HepG2 (cell line): ENCODE measurements at regions not wholly inside any gene's neighbourhood (a gene's known extent, or its start where the extent isn't known, plus 50 kb on each side); places are given as distances from the start of the nearest gene placed in this dataset.

Source experiments
- ATAC-seq: fragments of 200-7000 bp; cut with Tn5 transposase; 3 replicates; pipeline ENCODE4 v1.9.1; 2020; ENCODE audit warnings: mild to moderate bottlenecking, moderate library complexity
- BruUV-seq: library from RNA; stranded (reverse); fragments of 400-500 nt; replicated peaks from 2 replicates; lab custom pipeline; 2021; lab: Mats Ljungman, UMichigan
- CTCF ChIA-PET: fragments of 300-600 bp; formaldehyde crosslinking; extraction: SDS; loops from one replicate; lab custom pipeline; 2021; ENCODE audit warnings: low total read pairs, inconsistent platforms, low intra/inter-chr PET ratio; lab: Yijun Ruan, JAX
- POLR2A ChIA-PET: fragments of 350-600 bp; sonication (Branson Sonifier 250); formaldehyde crosslinking; loops from one replicate; lab custom pipeline; 2020; ENCODE audit warnings: antibody characterized with exemption, inconsistent platforms; lab: Yijun Ruan, JAX
- DNase-seq: peaks from one replicate; pipeline ENCODE4 v3.0.0-alpha.2; 2015; ENCODE audit warnings: low spot score
- FAIRE-seq: peaks from 3 replicates; lab custom pipeline; 2011; peaks lifted over from hg19 to GRCh38; lab: Jason Lieb, UNC
- H2AFZ ChIP-seq: one replicate; pipeline ENCODE4 v1.6.1; 2011; ENCODE audit warnings: low read length, inconsistent platforms
- H3K27ac ChIP-seq: fragments of 300-600 bp; 3 replicates; pipeline ENCODE4 v1.8.0; 2011; ENCODE audit warnings: mixed run types, mild to moderate bottlenecking, mixed read lengths, low read length, inconsistent platforms; ENCODE audit not compliant: insufficient read depth; ENCODE audit errors: extremely low read length
- H3K27me3 ChIP-seq, 2 experiments: fragments of 200-600 bp in 1 of 2; 2 replicates in 1 of 2; 3 replicates in 1 of 2; pipeline versions ENCODE4 v1.6.0 to v1.8.0; 2011; ENCODE audit warnings: low read length in 2 of 2, mild to moderate bottlenecking in 2 of 2, moderate library complexity in 2 of 2, inconsistent platforms in 1 of 2; ENCODE audit not compliant: insufficient read depth in 2 of 2, control insufficient read depth in 1 of 2
- H3K36me3 ChIP-seq, 2 experiments: fragments of 200-600 bp in 1 of 2; replicated peaks in 1 of 2; 2 replicates in 1 of 2; 3 replicates in 1 of 2; pipeline versions ENCODE4 v1.5.1 to v1.8.0; 2011; ENCODE audit warnings: low read length in 2 of 2, inconsistent platforms in 1 of 2; ENCODE audit not compliant: insufficient read depth in 2 of 2, control insufficient read depth in 1 of 2
- H3K4me1 ChIP-seq: 2 replicates; pipeline ENCODE4 v1.5.1; 2012; ENCODE audit warnings: low read length, inconsistent platforms; ENCODE audit not compliant: insufficient read depth
- H3K4me2 ChIP-seq: 2 replicates; pipeline ENCODE4 v1.6.0; 2011; ENCODE audit warnings: low read depth, low read length, inconsistent platforms
- H3K4me3 ChIP-seq, 3 experiments: fragments of 200-600 bp in 1 of 3; sonication (generic), shearing (Covaris generic) in 1 of 3; replicated peaks in 1 of 3; 2 replicates each; pipeline ENCODE4 v1.5.1; 2011 to 2016; ENCODE audit warnings: low read length in 3 of 3, inconsistent platforms in 2 of 3, low read depth in 2 of 3, mild to moderate bottlenecking in 2 of 3, control low read depth in 1 of 3, mixed read lengths in 1 of 3; ENCODE audit not compliant: insufficient read depth in 1 of 3
- H3K79me2 ChIP-seq: one replicate; pipeline ENCODE4 v1.6.1; 2011; ENCODE audit warnings: low read length, inconsistent platforms; ENCODE audit not compliant: insufficient read depth
- H3K9ac ChIP-seq: 2 replicates; pipeline ENCODE4 v1.6.0; 2011; ENCODE audit warnings: mild to moderate bottlenecking, low read depth, low read length, inconsistent platforms; ENCODE audit not compliant: insufficient read depth
- H3K9me3 ChIP-seq: 2 replicates; pipeline ENCODE4 v1.5.1; 2012; ENCODE audit warnings: mild to moderate bottlenecking, low read length
- H4K20me1 ChIP-seq: 2 replicates; pipeline ENCODE4 v1.6.0; 2011; ENCODE audit warnings: inconsistent platforms, mild to moderate bottlenecking, low read length, moderate library complexity; ENCODE audit not compliant: insufficient read depth
- BRF2 ChIP-seq: sonication (generic); formaldehyde crosslinking; IDR thresholded peaks from 2 replicates; pipeline ENCODE4 v1.8.1; 2022; ENCODE audit warnings: mild to moderate bottlenecking, missing genetic modification reagents
- CSRNP1 ChIP-seq: sonication (generic); formaldehyde crosslinking; IDR thresholded peaks from 2 replicates; pipeline ENCODE4 v1.8.1; 2023; ENCODE audit warnings: mild to moderate bottlenecking, missing genetic modification reagents
- DMAP1 ChIP-seq: IDR thresholded peaks from 2 replicates; pipeline ENCODE4 v1.6.1; 2016
- HHEX ChIP-seq: IDR thresholded peaks from 2 replicates; pipeline ENCODE4 v1.6.1; 2016; ENCODE audit warnings: control low read depth
- NKX3-1 ChIP-seq: sonication (generic); formaldehyde crosslinking; IDR thresholded peaks from 2 replicates; pipeline ENCODE4 v1.5.0; 2020; ENCODE audit warnings: missing genetic modification reagents
- SMAD9 ChIP-seq: sonication (generic); formaldehyde crosslinking; IDR thresholded peaks from 2 replicates; pipeline ENCODE4 v1.5.1; 2020; ENCODE audit warnings: mild to moderate bottlenecking, missing genetic modification reagents
- TERF1 ChIP-seq: sonication (generic); formaldehyde crosslinking; IDR thresholded peaks from 2 replicates; pipeline ENCODE4 v1.8.0; 2022; ENCODE audit warnings: mild to moderate bottlenecking, missing genetic modification reagents, moderate library complexity
- UBTF ChIP-seq: sonication (generic); formaldehyde crosslinking; IDR thresholded peaks from 2 replicates; pipeline ENCODE4 v1.4.0; 2020; ENCODE audit warnings: mild to moderate bottlenecking, missing genetic modification reagents
- USF2 ChIP-seq, 2 experiments: sonication (generic) in 1 of 2; formaldehyde crosslinking in 1 of 2; IDR thresholded peaks; 2 replicates each; pipeline versions ENCODE4 v1.5.1 to v1.6.1; 2011 to 2020; ENCODE audit warnings: borderline replicate concordance in 1 of 2, low read depth in 1 of 2, low read length in 1 of 2, mild to moderate bottlenecking in 1 of 2, missing genetic modification reagents in 1 of 2, moderate library complexity in 1 of 2
- ZFX ChIP-seq: sonication (generic); formaldehyde crosslinking; IDR thresholded peaks from 2 replicates; pipeline ENCODE4 v1.4.0; 2020; ENCODE audit warnings: mild to moderate bottlenecking, low read depth, missing genetic modification reagents, moderate library complexity
- ZFYVE20 ChIP-seq: sonication (generic); formaldehyde crosslinking; IDR thresholded peaks from 2 replicates; pipeline ENCODE4 v1.8.0; 2023; ENCODE audit warnings: low read depth, mild to moderate bottlenecking, moderate library complexity, missing genetic modification reagents, borderline replicate concordance
- ZNF362 ChIP-seq: sonication (generic); formaldehyde crosslinking; IDR thresholded peaks from 2 replicates; pipeline ENCODE4 v1.4.0; 2020; ENCODE audit warnings: missing genetic modification reagents, mild to moderate bottlenecking, borderline replicate concordance
- ZNF432 ChIP-seq: sonication (generic); formaldehyde crosslinking; IDR thresholded peaks from 2 replicates; pipeline ENCODE4 v1.5.0; 2020; ENCODE audit warnings: missing genetic modification reagents, mild to moderate bottlenecking, borderline replicate concordance
- WGBS: methylation state at CpG from one replicate; pipeline ENCODE4 v1.1.6; 2017; ENCODE audit warnings: low lambda C conversion rate; 5-methylcytosine and 5-hydroxymethylcytosine counted together
- in situ Hi-C: cut with HindIII; loops from 2 replicates; pipeline ENCODE4 v1.10.0; 2017; ENCODE audit warnings: low pct_unique_long_range_greater_than_20kb; ENCODE audit not compliant: extremely low pct_ligation_motif_present
- intact Hi-C: fragments of 100-400 bp; cut with micrococcal nuclease; formaldehyde crosslinking; loops from one replicate; pipeline ENCODE4 v1.10.0; 2022; ENCODE audit not compliant: unreplicated experiment

- POLR2A ChIA-PET, result no interaction called here
- H3K27ac ChIP-seq, result no peak overlapping the region
- in situ Hi-C loops, result no loop called here
- H3K27me3 ChIP-seq, result peaks cover 0 to 4% of the 10 kb centered on the region in 2 experiments; a peak in 1 of 5 replicates
- 0% methylated on average over 1 of the region's 1 CpG for WGBS
- H3K9me3 ChIP-seq, result no peaks in the 10 kb centered on the region
- H4K20me1 ChIP-seq, result no peaks in the 10 kb centered on the region
- BruUV-seq, result no TSS peak
- intact Hi-C loops, result no loop called here
- ATAC-seq (no peak), DNase-seq (peak; percentile 15), FAIRE-seq (no peak)
- TF ChIP-seq BRF2 (CRISPR knock-in tag) (no peak), CSRNP1 (CRISPR knock-in tag) (no peak), DMAP1 (no peak), ZFX (no peak), USF2 (IDR thresholded peaks at IDR 0.05; ENCODE audit: low read depth, low read length) (no peak), USF2 (CRISPR knock-in tag; IDR thresholded peaks at IDR 0.05; ENCODE audit: borderline replicate concordance) (no peak), NKX3-1 (no peak), UBTF (no peak), ZNF432 (no peak), SMAD9 (no peak), ZNF362 (CRISPR knock-in tag) (no peak), ZFYVE20 (CRISPR knock-in tag) (no peak), TERF1 (CRISPR knock-in tag) (no peak), HHEX (CRISPR knock-in tag) (no peak)
- no peak overlapping the region for H3K4me2 ChIP-seq
- H3K9ac ChIP-seq, result no peak overlapping the region
- no peak overlapping the region for H2AFZ ChIP-seq
- H3K4me1 ChIP-seq, result no peaks in the 10 kb centered on the region; the same call in 1 of the 2 replicates
- CTCF ChIA-PET, result no interaction called here
- no peaks in the 10 kb centered on the region for H3K36me3 ChIP-seq
- no peaks in the 10 kb centered on the region for H3K79me2 ChIP-seq
- H3K4me3 ChIP-seq, result no peak overlapping the region
These were observed 62.7 kb upstream of the CREB5 start for GRCh38 chr7:28349637-28350036.
